ENCODE measurements at regions not wholly inside any gene's neighbourhood (a gene's known extent, or its start where the extent isn't known, plus 50 kb on each side); places are given as distances from the start of the nearest gene placed in this dataset.

DNA sequence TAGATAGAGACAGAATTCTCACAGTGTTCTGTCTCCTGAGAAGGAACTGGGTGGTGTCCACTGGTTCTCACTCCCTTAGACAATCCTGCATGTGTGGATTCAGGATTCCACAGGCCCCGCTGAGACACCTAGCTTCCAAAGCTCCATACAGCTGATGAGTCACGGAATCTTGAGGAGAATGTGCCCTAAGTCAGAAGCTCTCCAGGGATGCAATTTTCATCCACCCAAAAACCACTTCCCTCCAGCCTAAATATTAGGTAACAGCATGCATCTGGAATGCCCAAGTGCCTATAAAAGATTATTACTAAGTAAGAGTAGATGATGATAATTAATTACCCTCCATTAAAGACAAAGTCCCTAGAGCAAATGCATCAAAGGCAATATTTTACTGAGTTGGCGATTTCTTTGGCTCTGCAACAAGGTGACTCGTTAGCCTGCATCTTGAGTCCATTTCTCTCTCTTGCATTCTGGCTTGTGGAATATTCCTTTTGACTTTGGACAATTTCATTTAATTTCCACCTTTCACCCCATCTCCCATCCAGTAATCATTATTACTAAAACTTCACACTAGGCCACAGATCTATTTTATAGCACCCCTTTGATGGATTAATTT, 475.1 kb downstream of the TNS1 start:
- Mint-ChIP-seq H3K9me3 (ENCODE audit: unreplicated experiment) (no peaks in the 10 kb centered on the region), H3K27me3 (ENCODE audit: unreplicated experiment) (peaks cover 2% of the 10 kb centered on the region), H3K4me3 (ENCODE audit: unreplicated experiment) (no peak overlapping the region), H3K4me1 (ENCODE audit: low read depth, unreplicated experiment) (no peaks in the 10 kb centered on the region), H3K27ac (ENCODE audit: unreplicated experiment) (no peak overlapping the region), H3K36me3 (ENCODE audit: unreplicated experiment) (peaks cover 3% of the 10 kb centered on the region)
- TF ChIP-seq CTCF (IDR thresholded peaks at IDR 0.05; ENCODE audit: partially characterized antibody, unreplicated experiment), result no peak
- no peak for DNase-seq

DNA sequence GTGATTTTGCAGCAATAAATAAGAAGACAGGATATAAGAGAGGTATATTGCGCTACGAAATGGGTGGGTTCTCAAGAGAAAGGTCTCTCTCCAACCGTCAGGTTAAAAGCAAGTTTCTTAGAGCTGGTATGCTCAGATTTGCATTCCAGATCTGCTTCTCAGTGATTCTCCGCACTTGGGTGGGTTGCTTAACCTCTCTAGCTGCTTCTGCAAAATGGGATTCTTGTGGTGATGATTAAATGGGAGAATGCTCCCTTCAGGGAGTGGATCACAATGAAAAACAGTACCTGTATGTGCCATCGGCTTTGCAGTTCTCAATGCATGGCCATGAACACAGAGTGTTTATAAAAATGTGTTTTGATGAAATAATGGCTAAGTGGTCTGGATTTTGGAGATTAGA, 477.7 kb downstream of the TNS1 start:
- Mint-ChIP-seq H3K4me3 (ENCODE audit: unreplicated experiment) (no peak overlapping the region), H3K27ac (ENCODE audit: unreplicated experiment) (no peak overlapping the region), H3K36me3 (ENCODE audit: unreplicated experiment) (peaks cover 3% of the 10 kb centered on the region), H3K27me3 (ENCODE audit: unreplicated experiment) (peaks cover 2% of the 10 kb centered on the region), H3K4me1 (ENCODE audit: low read depth, unreplicated experiment) (no peaks in the 10 kb centered on the region), H3K9me3 (ENCODE audit: unreplicated experiment) (no peaks in the 10 kb centered on the region)
- DNase-seq, result no peak
- no peak for TF ChIP-seq CTCF (IDR thresholded peaks at IDR 0.05; ENCODE audit: partially characterized antibody, unreplicated experiment)

GRCh38 chr2:217523286-217523685, 479.5 kb downstream of the TNS1 start:
- peaks cover 2% of the 10 kb centered on the region for H3K27me3 Mint-ChIP-seq (ENCODE audit: unreplicated experiment)
- TF ChIP-seq CTCF (IDR thresholded peaks at IDR 0.05; ENCODE audit: partially characterized antibody, unreplicated experiment), result no peak

DNA sequence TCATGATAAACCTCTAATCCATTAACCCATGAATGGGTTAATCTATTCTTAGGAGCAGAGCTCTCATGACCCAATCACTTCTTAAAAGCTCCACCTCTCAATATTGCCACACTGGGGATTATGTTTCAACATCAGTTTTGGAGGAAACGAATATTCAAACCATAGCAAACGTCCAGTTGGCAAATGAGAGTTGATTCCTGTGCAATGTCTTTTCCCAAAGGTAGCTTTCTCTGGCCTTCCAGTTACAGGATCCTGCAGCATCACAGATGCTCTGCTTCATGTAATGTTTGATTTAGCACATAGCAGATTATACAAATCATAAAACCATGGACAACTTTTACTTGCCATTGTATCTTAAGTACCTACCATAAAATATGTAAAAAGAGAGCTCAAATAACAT, 481.0 kb downstream of the TNS1 start:
- no peak overlapping the region for H3K4me3 Mint-ChIP-seq (ENCODE audit: unreplicated experiment)
- no peaks in the 10 kb centered on the region for H3K36me3 Mint-ChIP-seq (ENCODE audit: unreplicated experiment)
- peaks cover 3% of the 10 kb centered on the region for H3K27me3 Mint-ChIP-seq (ENCODE audit: unreplicated experiment)
- DNase-seq, result no peak
- no peak for TF ChIP-seq CTCF (IDR thresholded peaks at IDR 0.05; ENCODE audit: partially characterized antibody, unreplicated experiment)
- peaks cover 1% of the 10 kb centered on the region for H3K9me3 Mint-ChIP-seq (ENCODE audit: unreplicated experiment)
- H3K4me1 Mint-ChIP-seq (ENCODE audit: low read depth, unreplicated experiment), result no peaks in the 10 kb centered on the region
- no peak overlapping the region for H3K27ac Mint-ChIP-seq (ENCODE audit: unreplicated experiment)

More at GRCh38 chr2:217523286-217523685, 479.5 kb downstream of the TNS1 start:
- Mint-ChIP-seq H3K27ac (ENCODE audit: unreplicated experiment) (no peak overlapping the region), H3K9me3 (ENCODE audit: unreplicated experiment) (peaks cover 1% of the 10 kb centered on the region), H3K4me1 (ENCODE audit: low read depth, unreplicated experiment) (no peaks in the 10 kb centered on the region), H3K4me3 (ENCODE audit: unreplicated experiment) (no peak overlapping the region), H3K36me3 (ENCODE audit: unreplicated experiment) (peaks cover 3% of the 10 kb centered on the region)
- DNase-seq, result no peak

- Mint-ChIP-seq H3K9me3 (ENCODE audit: unreplicated experiment) (peaks cover 1% of the 10 kb centered on the region), H3K4me1 (ENCODE audit: low read depth, unreplicated experiment) (no peaks in the 10 kb centered on the region), H3K4me3 (ENCODE audit: unreplicated experiment) (no peak overlapping the region), H3K27me3 (ENCODE audit: unreplicated experiment) (peaks cover 3% of the 10 kb centered on the region), H3K36me3 (ENCODE audit: unreplicated experiment) (no peaks in the 10 kb centered on the region), H3K27ac (ENCODE audit: unreplicated experiment) (no peak overlapping the region)
- DNase-seq, result no peak
- no peak for TF ChIP-seq CTCF (IDR thresholded peaks at IDR 0.05; ENCODE audit: partially characterized antibody, unreplicated experiment)
These were observed 482.3 kb downstream of the TNS1 start for GRCh38 chr2:217520356-217521010.

Measured in glutamatergic neuron (in vitro differentiated cells).